ENCODE measurements at regions not wholly inside any gene's neighbourhood (a gene's known extent, or its start where the extent isn't known, plus 50 kb on each side); places are given as distances from the start of the nearest gene placed in this dataset.

DNA sequence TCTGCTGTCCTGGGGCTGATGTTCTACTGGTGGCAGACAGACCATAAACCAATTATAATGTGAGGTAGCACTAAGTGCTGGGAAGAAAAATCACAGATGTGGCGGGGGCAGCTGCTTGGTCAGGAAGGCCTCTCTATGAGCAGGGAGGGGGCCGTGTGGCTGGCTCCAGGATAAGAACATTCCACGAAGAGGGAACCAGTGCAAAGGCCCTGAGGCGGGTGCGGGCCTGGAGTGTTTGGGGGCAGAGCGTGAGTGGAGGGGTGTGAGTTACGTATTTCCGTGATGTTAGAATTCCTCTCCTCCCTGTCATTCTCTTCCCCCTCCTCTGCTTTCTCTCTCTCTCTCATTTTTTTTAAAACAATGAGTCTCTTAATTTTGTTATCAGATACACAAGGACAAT lies 67.2 kb downstream of the CEBPB start:
- TF ChIP-seq POLR2A (IDR thresholded peaks at IDR 0.05) (no peak), CTCF (IDR thresholded peaks at IDR 0.05) (no peak)
